Muscle layer of colon (tissue), 2 donors: ENCODE measurements at regions not wholly inside any gene's neighbourhood (a gene's known extent, or its start where the extent isn't known, plus 50 kb on each side); places are given as distances from the start of the nearest gene placed in this dataset.

Experiments
- H3K27ac ChIP-seq: one replicate; pipeline ENCODE4 v1.7.0; 2013; ENCODE audit warnings: low read depth, mild to moderate bottlenecking, low read length, moderate library complexity
- H3K27me3 ChIP-seq, 2 donors: one replicate each; pipeline ENCODE4 v1.7.0; 2013; ENCODE audit warnings: low read length in 2 of 2, mild to moderate bottlenecking in 2 of 2; ENCODE audit not compliant: insufficient read depth in 2 of 2, control insufficient read depth in 1 of 2
- H3K36me3 ChIP-seq: one replicate; pipeline ENCODE4 v1.7.0; 2013; ENCODE audit warnings: mild to moderate bottlenecking, low read length; ENCODE audit not compliant: insufficient read depth
- H3K4me1 ChIP-seq: one replicate; pipeline ENCODE4 v1.7.0; 2013; ENCODE audit warnings: mild to moderate bottlenecking, low read length; ENCODE audit not compliant: insufficient read depth
- H3K4me3 ChIP-seq, 2 donors: one replicate each; pipeline ENCODE4 v1.7.0; 2013; ENCODE audit warnings: low read length in 2 of 2, low read depth in 1 of 2, mild to moderate bottlenecking in 1 of 2, moderate library complexity in 1 of 2
- H3K9ac ChIP-seq: one replicate; pipeline ENCODE4 v1.7.0; 2013; ENCODE audit warnings: low read length
- H3K9me3 ChIP-seq: one replicate; pipeline ENCODE4 v1.7.0; 2013; ENCODE audit warnings: mild to moderate bottlenecking, low read length
- donor health status: abdominal sarcoma.
- donor health status: Adenocarcinoma of cecum.

- no peaks in the 10 kb centered on the region for H3K36me3 ChIP-seq
- H3K4me1 ChIP-seq: no peaks in the 10 kb centered on the region
- H3K4me3 ChIP-seq: no peak overlapping the region
- H3K27ac ChIP-seq: no peak overlapping the region
- no peaks in the 10 kb centered on the region for H3K9me3 ChIP-seq
- H3K27me3 ChIP-seq: no peaks in the 10 kb centered on the region
- no peak overlapping the region for H3K9ac ChIP-seq
Observed at GRCh38 chr16:65489531-65490023, 367.7 kb upstream of the CDH11 start.

DNA sequence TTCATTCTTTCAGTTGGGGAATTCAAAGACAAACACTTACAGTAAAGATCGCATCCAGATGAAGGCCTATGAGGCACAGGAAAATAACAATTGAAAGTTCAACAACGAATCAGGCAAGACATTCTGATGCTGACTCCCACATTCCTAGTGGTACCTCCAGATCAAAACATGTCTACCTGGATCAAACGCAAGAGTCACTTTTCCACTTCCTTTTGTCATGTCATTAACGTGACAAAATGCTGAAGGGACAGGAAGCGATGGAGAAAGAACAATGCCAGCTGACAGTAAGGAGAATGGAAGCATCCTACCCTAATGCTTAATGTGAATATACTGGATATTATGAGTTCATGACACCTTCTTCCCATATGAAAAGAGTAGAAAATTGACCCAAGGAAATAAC, 365.4 kb upstream of the CDH11 start:
- H3K9ac ChIP-seq: no peak overlapping the region
- no peak overlapping the region for H3K4me3 ChIP-seq
- H3K27ac ChIP-seq: no peak overlapping the region
- H3K9me3 ChIP-seq: no peaks in the 10 kb centered on the region
- H3K4me1 ChIP-seq: no peaks in the 10 kb centered on the region
- H3K36me3 ChIP-seq: no peaks in the 10 kb centered on the region
- no peaks in the 10 kb centered on the region for H3K27me3 ChIP-seq

GRCh38 chr16:65481956-65482355, 360.1 kb upstream of the CDH11 start:
- H3K4me3 ChIP-seq: no peak overlapping the region
- no peak overlapping the region for H3K9ac ChIP-seq
- no peak overlapping the region for H3K27ac ChIP-seq
- H3K4me1 ChIP-seq: no peaks in the 10 kb centered on the region
- no peaks in the 10 kb centered on the region for H3K36me3 ChIP-seq
- H3K9me3 ChIP-seq: no peaks in the 10 kb centered on the region
- no peaks in the 10 kb centered on the region for H3K27me3 ChIP-seq

GRCh38 chr16:65480281-65481091, 358.6 kb upstream of the CDH11 start:
- Histone ChIP-seq H3K27ac (no peak overlapping the region), H3K9me3 (no peaks in the 10 kb centered on the region), H3K4me1 (no peaks in the 10 kb centered on the region), H3K36me3 (no peaks in the 10 kb centered on the region), H3K9ac (no peak overlapping the region), H3K4me3 (no peak overlapping the region), H3K27me3 (no peaks in the 10 kb centered on the region)

GRCh38 chr16:65476448-65476955, 354.6 kb upstream of the CDH11 start:
- no peaks in the 10 kb centered on the region for H3K4me1 ChIP-seq
- no peaks in the 10 kb centered on the region for H3K36me3 ChIP-seq
- H3K27ac ChIP-seq: no peak overlapping the region
- no peaks in the 10 kb centered on the region for H3K9me3 ChIP-seq
- H3K9ac ChIP-seq: no peak overlapping the region
- no peaks in the 10 kb centered on the region for H3K27me3 ChIP-seq
- no peak overlapping the region for H3K4me3 ChIP-seq

GRCh38 chr16:65473699-65474098, 351.8 kb upstream of the CDH11 start:
- H3K4me3 ChIP-seq: no peak overlapping the region
- H3K27me3 ChIP-seq: no peaks in the 10 kb centered on the region
- no peaks in the 10 kb centered on the region for H3K4me1 ChIP-seq
- no peaks in the 10 kb centered on the region for H3K36me3 ChIP-seq
- H3K27ac ChIP-seq: no peak overlapping the region
- no peaks in the 10 kb centered on the region for H3K9me3 ChIP-seq
- no peak overlapping the region for H3K9ac ChIP-seq

DNA sequence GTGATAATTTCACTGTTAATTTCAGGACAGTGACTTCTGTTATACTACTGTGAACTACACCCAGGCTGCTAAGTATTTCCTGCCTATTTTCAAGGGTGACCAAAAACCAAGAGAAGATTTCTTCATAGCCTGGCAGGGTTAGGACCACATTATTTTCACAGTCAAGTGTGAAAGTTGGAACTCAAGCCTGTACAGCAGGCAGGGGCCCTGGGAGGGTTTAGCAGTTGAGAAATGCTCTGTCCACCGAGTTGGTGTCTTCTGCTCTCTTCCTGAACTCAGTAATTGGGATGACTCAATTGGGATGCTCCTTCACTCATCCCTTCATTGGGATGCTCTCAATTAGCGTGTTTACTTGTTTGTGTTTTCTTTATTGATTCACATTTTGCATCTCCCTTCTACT, 347.3 kb upstream of the CDH11 start:
- no peak overlapping the region for H3K9ac ChIP-seq
- no peaks in the 10 kb centered on the region for H3K9me3 ChIP-seq
- no peaks in the 10 kb centered on the region for H3K27me3 ChIP-seq
- H3K4me3 ChIP-seq: no peak overlapping the region
- no peak overlapping the region for H3K27ac ChIP-seq
- H3K36me3 ChIP-seq: no peaks in the 10 kb centered on the region
- H3K4me1 ChIP-seq: no peaks in the 10 kb centered on the region

- no peak overlapping the region for H3K27ac ChIP-seq
- H3K4me1 ChIP-seq: no peaks in the 10 kb centered on the region
- no peak overlapping the region for H3K9ac ChIP-seq
- no peak overlapping the region for H3K4me3 ChIP-seq
- no peaks in the 10 kb centered on the region for H3K27me3 ChIP-seq
- no peaks in the 10 kb centered on the region for H3K9me3 ChIP-seq
- H3K36me3 ChIP-seq: no peaks in the 10 kb centered on the region
Observed at GRCh38 chr16:65468133-65468532, 346.3 kb upstream of the CDH11 start.

DNA sequence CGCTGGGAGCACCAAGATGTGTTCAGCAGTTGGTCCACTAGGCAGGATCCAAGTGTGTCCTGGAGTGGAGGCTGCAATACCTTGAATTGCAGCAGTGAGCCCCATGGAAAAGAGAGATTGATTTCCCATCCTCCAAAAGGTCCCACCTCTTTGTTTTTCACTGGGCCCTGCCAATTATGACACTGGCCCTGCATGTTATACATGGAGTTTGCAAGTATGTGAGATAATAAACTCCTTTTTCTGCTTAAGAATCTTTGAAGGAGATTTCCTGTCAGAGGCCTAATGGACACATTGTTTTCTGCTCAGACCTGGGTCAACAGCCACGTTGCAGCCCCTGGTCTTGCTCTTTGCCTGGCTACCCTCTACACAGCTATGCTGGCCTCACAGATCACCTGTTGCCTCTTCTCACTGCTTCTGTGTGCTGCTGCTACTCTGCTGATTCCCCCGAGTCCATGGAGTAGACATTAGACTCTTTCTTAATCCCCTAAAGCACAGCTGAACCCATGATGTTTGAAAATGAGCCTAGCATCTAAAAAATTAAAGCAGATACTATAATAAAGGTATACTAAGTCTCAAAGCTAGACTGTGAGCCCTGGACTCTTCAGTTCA, 341.9 kb upstream of the CDH11 start:
- H3K4me1 ChIP-seq: no peaks in the 10 kb centered on the region
- no peak overlapping the region for H3K9ac ChIP-seq
- no peaks in the 10 kb centered on the region for H3K27me3 ChIP-seq
- no peaks in the 10 kb centered on the region for H3K36me3 ChIP-seq
- no peaks in the 10 kb centered on the region for H3K9me3 ChIP-seq
- H3K4me3 ChIP-seq: no peak overlapping the region
- H3K27ac ChIP-seq: no peak overlapping the region

- H3K9ac ChIP-seq: no peak overlapping the region
- H3K9me3 ChIP-seq: no peaks in the 10 kb centered on the region
- H3K36me3 ChIP-seq: no peaks in the 10 kb centered on the region
- H3K4me1 ChIP-seq: no peaks in the 10 kb centered on the region
- H3K4me3 ChIP-seq: no peak overlapping the region
- no peaks in the 10 kb centered on the region for H3K27me3 ChIP-seq
- no peak overlapping the region for H3K27ac ChIP-seq
Observed at GRCh38 chr16:65457084-65457483, 335.2 kb upstream of the CDH11 start.

GRCh38 chr16:65455761-65456160, 333.9 kb upstream of the CDH11 start:
- Histone ChIP-seq H3K9ac (no peak overlapping the region), H3K4me3 (no peak overlapping the region), H3K36me3 (no peaks in the 10 kb centered on the region), H3K4me1 (no peaks in the 10 kb centered on the region), H3K27me3 (no peaks in the 10 kb centered on the region), H3K27ac (no peak overlapping the region), H3K9me3 (no peaks in the 10 kb centered on the region)
